ENCODE measurements at regions not wholly inside any gene's neighbourhood (a gene's known extent, or its start where the extent isn't known, plus 50 kb on each side); places are given as distances from the start of the nearest gene placed in this dataset.

GRCh38 chr6:163960128-163960527 is 545.6 kb downstream of the QKI start:
- H3K36me3 Mint-ChIP-seq (ENCODE audit: insufficient read depth in 1 of 3, low read depth in 3 of 3), result no peaks in the 10 kb centered on the region

More at GRCh38 chr6:163960128-163960527, 545.6 kb downstream of the QKI start:
- Histone ChIP-seq H3T11ph (ENCODE audit: low read length) (no peak overlapping the region), H3K4ac (ENCODE audit: low read depth, low read length) (no peak overlapping the region), H2AFZ (ENCODE audit: low read length) (no peak overlapping the region), H4K8ac (replicated peaks; ENCODE audit: insufficient read length, low read depth, low read length) (no peak overlapping the region), H2BK5ac (ENCODE audit: insufficient read length, low read length) (no peak overlapping the region), H3K9me3 (ENCODE audit: control insufficient read depth, low read depth, low read length) (no peaks in the 10 kb centered on the region), H3K23me2 (ENCODE audit: insufficient read length, low read depth, low read length, poor library complexity, severe bottlenecking) (no peaks in the 10 kb centered on the region), H3K27me3 (ENCODE audit: insufficient read depth, low read length) (no peaks in the 10 kb centered on the region), H3K4me2 (ENCODE audit: insufficient read depth, insufficient read length, low read length) (no peak overlapping the region), H3K79me1 (ENCODE audit: insufficient read depth, low read depth, low read length, poor library complexity, severe bottlenecking) (no peaks in the 10 kb centered on the region), H2BK15ac (ENCODE audit: low read depth, low read length) (no peak overlapping the region), H2BK12ac (ENCODE audit: insufficient read length, low read depth, low read length) (no peak overlapping the region), H4K5ac (ENCODE audit: insufficient read length, low read depth, low read length) (no peak overlapping the region), H3K56ac (ENCODE audit: insufficient read length, low read depth, low read length) (no peak overlapping the region), H4K20me1 (ENCODE audit: control insufficient read depth, insufficient read depth, insufficient read length) (no peaks in the 10 kb centered on the region), H3K14ac (ENCODE audit: insufficient read depth, low read length) (no peak overlapping the region), H4K91ac (ENCODE audit: insufficient read length, low read depth, low read length) (no peak overlapping the region), H2AK5ac (ENCODE audit: insufficient read length, low read length) (no peak overlapping the region), H3K18ac (ENCODE audit: insufficient read length, low read depth, low read length) (no peak overlapping the region), H3K9ac (ENCODE audit: extremely low read depth, insufficient read length, low read length) (no peak overlapping the region), H3K4me1 (ENCODE audit: insufficient read depth, low read length) (no peaks in the 10 kb centered on the region; the same call in 1 of the 2 replicates), H2BK20ac (ENCODE audit: low read depth, low read length, poor library complexity, severe bottlenecking) (no peak overlapping the region), H3K79me2 (ENCODE audit: insufficient read depth, low read length) (no peaks in the 10 kb centered on the region), H3K23ac (ENCODE audit: insufficient read length, low read depth, low read length) (no peak overlapping the region), H2BK120ac (ENCODE audit: low read depth, low read length, poor library complexity, severe bottlenecking) (no peak overlapping the region), H3K27ac (ENCODE audit: insufficient read length, low read depth, low read length) (no peak overlapping the region)
- TF ChIP-seq CTCF (conservative IDR thresholded peaks at IDR 0.05), result no peak
- H3K9me3 Mint-ChIP-seq, result no peaks in the 10 kb centered on the region; a peak in 1 of 5 replicates
- H3K27me3 Mint-ChIP-seq (ENCODE audit: low read depth), result no peaks in the 10 kb centered on the region
- no peak overlapping the region for H3K27ac Mint-ChIP-seq
- WGBS (ENCODE audit: extremely low coverage, insufficient read length, low lambda C conversion rate), result no CpG with 5 or more reads among the region's 10 CpGs
- peaks cover 29 to 30% of the 10 kb centered on the region in 2 experiments for H3K4me1 Mint-ChIP-seq
- DNase-seq, result no peak
- no peak overlapping the region for H3K4me3 Mint-ChIP-seq

Data from H9 (cell line).